NCI-H128 (cell line): ENCODE measurements at regions not wholly inside any gene's neighbourhood (a gene's known extent, or its start where the extent isn't known, plus 50 kb on each side); places are given as distances from the start of the nearest gene placed in this dataset.
A peak's percentile ranks its signal among the peaks of the same experiment; 100 is the strongest.

Experiments used
- DNase-seq: peaks from one replicate; lab custom pipeline; 2025; ENCODE audit not compliant: unreplicated experiment; lab: John Stamatoyannopoulos, UW

DNA sequence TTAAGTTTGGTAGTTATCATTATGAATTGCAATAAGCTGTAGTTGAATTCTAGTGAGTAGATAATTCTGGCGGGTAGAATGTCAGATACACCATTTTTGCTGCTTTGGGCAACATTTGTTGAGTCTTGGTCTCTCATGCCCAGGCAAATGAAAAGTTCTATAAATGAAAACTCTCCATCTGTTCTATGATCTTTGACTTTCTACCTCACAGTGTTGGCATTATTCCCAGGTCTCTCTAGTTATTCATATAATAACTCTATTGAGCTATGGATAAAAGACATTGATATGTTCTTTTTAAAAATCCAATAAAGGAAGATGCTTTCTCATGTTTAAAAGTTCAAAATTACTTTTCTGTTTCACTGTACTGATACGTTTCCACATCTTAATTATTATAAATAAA is 415.3 kb upstream of the SEMA3D start:
- no peak for DNase-seq

DNA sequence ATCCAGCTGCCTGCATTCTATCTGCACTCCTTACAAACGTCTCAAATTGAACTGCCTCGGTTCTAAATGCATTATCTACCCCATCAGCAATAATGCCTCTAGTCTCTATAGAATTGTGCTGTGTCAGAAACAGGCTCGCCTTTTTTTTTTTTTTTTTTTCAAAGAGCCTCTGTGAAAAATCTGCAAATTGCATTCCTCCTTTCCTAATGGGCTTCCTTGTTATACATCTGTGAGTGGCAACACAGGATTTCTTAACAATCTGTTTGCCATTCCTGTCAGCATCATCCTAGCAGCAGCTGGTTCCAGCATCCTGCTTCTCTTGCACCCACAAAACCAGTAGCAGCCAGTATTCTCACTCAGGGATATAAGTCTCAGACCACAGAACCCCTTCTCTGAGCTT is 413.5 kb upstream of the SEMA3D start:
- DNase-seq: no peak

DNA sequence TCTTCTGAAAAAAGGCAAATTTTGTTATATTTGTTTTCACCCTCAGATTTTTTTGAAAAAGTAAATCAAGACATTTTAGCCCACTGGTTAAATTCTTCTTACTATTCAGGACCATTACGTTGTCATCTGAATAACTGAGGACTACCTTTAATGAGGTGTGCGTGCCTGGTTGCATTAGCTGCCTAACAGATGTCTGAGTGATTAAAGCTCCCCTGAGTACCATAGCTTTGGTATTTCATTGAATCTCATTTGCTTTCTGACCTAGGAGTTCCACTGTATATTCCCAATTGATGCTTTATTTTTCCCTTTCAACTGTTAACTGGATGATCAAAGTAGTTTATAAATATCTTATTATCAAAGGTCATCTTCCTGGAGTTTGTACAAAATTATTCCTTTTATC is 410.0 kb upstream of the SEMA3D start:
- no peak for DNase-seq

DNA sequence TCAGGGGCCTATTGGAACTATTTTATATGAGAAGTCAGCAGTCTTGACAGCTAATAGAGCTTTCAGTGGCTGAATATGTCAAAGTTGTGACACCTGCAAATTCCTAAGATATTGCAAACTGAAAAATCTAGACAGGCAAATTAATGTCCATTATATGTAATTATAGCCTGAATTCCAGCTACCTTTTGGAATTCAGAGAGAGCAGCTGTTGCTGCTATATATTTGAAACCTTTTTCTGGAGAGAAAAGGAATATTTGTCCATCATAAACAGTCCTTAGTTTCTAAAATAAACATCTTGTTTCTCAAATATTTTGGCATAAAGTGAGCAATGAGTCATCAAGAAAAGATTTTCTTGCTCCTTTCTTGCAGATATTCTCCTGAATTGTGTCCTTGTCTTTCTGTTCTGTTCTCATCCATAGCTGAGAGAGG is 408.9 kb upstream of the SEMA3D start:
- DNase-seq: no peak

DNA sequence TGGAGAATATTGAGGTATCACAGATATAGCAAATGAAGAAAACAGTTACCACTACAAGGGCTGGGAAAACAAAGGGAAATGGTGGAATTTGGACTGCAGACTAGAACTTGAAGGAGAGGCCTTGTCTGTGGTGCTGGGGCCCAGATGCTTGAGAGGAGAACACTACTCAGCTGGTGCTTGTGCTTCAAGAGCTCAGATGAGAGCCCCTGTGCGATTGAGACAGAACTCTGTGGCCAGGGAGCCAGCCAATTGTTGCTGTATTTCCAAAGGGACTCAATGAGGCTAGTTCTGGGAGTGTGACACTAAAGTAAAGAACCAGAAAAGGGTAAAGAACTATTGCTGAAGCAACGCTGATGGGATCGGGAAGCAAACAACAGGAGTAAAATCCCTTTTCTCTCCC is 406.5 kb upstream of the SEMA3D start:
- no peak for DNase-seq

DNA sequence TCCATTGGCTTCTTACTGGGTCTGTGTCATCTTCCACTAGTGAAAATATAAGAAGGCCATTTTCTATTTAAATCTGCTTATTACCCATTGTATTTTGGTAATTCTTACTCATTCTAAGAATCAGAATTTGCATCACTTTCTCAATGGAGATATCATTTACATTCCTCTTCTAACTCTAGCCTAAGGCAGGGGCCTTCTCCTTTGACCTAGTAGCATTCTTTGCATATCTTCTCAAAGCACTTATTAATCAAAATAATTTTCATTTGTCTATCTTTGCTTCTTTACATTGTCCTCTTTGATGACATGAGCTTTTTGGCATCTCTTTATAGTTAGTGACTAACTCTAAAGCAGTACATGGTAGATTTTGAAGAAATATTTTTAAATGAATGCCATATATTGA is 400.9 kb upstream of the SEMA3D start:
- DNase-seq: no peak

DNA sequence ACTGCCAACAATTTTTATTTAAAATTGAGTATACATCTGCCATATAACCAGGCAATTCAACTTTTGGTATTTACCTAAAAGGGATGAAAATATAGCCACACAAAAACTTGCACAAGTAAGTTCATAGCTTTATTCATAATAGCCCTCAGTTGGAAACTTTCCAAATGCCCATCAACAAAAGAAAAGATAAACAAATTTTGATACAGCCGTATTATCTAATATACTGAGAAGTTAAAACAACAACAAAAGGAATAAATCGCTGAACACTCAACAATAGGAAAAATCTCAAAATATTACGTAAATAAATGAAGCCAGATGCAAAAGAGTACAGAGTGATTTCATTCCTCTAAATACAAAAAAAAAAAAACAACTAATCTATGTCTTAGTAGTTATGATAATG is 399.2 kb upstream of the SEMA3D start:
- DNase-seq: no peak

DNA sequence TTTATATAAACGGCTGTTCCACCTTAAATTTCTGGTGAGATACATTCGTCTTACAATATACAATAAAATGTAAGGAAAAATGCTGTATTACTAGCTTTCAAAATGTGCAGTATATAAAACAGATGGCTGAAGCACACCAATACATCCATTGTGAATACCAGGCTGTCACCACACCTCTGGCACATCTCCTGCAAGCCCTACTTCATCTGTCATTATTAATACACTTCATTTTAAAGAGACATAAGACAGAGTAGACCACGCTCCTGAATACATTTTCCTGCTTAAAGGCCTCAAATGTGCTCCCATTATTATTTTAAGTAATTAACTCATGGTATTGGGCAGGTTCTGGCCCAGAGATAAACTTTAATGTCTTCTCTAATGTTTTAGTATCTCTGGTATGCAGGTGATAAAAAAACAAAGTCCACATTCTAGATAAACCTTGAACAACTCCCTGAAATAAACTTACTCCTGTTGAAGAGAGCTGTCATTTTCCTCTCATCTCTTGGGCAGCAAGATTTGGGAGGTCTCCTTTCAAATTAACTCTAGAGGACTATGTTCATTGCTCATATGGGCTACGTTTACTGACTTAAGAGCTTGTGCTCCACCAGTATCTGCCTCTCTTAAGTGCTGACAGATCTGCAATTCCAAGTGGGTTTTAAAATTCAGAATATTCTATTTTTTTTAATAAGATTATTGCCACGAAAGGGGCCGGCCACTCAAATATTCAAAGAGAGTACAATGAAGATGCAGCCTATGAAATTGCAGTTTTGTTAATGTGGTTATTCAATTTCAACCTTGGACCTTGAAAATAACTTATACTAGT is 396.5 kb upstream of the SEMA3D start:
- DNase-seq: no peak

DNA sequence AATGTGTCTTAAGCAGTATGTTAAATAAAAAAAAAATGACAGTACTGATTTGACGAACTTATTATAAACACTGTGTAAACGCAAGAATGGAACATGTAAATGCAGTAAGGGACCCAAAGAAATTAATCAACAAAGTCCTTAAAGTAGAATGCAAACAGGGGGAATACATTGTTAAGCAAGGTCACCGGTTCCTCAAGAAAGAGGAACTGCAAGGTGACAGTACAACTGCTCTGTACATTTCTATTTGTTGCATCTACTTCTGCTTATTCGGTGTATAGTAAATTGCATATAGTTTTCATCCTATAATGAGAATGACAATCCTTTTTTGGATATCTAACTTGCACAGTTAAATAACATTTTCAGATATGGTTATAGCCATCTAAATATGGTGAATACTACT is 387.0 kb upstream of the SEMA3D start:
- DNase-seq: no peak

DNA sequence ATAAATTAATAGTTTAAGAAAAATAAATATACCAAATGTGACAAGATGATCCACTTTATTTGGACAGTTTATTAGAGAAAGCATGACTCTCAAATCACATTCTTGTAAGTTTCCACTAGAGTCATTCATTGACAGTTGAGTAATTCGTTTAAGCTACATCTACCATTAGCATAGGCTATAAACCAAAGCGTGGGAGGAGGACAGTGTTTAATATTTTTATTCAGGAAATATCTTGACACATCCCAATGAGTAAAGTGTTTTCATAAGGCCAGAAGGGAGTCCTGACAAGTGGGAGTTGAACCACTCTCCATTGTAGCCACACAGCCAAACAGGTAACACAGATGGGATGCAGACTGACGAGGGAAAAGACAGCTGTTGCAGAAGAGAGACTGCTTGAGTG is 386.5 kb upstream of the SEMA3D start:
- DNase-seq: no peak

DNA sequence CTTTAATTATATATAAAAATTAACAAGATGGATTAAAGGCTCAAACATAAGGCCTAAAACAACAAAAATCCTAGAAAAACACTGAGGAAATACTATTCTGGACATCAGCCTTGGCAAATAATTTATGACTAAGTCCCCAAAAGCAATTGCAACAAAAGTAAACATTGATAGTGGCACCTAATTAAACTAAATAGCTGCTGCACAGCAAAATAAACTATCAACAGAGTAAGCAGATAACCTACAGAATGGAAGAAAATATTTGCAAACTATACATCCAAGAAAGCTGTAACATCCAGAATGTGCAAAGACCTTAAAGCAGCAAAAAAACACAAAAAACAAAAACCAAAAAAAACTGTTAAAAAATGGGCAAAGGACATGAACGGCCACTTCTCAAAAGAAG is 384.0 kb upstream of the SEMA3D start:
- no peak for DNase-seq

DNA sequence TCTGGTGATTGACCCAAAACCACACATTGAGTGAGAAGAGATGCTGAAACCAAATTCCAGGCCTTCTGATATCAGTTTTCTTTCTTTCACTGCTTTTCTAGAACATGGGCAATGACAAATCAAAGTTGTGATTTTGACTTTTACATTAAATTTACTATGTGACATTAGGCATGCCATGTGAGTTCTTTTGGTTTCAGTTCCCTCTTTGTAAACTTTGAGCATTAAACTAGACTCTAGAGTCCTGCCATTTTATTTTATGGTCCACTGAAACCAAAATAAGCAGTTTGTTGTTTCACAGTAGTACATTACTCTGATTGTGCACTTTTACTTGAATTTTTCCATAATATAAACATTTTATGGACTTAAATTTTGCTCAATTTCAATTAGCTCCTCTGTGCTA is 381.1 kb upstream of the SEMA3D start:
- no peak for DNase-seq

DNA sequence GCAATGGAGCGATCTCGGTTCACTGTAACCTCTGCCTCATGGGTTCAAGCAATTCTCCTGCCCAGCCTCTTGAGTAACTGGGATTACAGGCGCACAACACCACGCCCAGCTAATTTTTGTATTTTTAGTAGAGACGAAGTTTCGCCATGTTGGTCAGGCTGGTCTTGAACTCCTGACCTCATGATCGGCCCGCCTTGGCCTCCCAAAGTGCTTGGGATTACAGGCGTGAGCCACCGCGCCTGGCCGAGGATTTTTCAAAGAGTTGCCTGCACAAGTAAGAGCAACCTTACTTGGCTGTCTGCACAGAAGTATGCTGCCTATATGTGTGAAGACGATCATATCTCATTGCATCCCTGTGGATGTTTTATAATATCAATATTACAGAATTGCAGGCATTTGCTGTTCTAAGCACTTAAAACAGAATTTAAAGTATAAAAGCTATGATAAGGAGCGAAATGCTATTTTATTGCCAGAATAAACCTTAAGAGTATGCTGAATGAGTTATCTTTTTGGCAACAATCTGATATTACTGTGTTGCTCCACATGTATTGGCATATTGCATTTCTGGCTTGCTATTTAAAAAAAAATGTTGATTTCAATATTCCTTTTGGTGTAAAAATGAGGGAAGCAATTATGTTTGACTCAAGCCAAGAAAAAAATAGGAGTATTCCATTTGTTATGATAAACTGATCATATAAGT is 379.4 kb upstream of the SEMA3D start:
- DNase-seq: no peak

DNA sequence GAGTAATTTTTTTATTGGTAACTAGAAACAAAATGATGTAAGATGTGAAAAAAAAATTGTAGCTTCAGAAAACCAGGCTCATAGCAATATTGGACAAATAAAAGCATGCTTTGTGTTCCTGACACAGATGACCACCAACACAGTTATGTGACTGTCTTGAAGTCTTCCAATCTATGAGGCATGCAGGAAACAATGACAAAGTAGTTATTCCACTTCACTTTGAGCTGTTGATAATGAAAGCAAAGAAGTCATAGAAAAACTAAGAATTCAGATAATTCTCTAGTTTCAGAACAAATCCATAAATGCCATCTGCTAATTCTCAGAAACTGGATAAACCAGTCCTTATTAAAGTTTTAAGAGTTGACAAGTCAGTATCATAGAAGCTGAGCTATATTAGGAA is 378.4 kb upstream of the SEMA3D start:
- DNase-seq: no peak

DNA sequence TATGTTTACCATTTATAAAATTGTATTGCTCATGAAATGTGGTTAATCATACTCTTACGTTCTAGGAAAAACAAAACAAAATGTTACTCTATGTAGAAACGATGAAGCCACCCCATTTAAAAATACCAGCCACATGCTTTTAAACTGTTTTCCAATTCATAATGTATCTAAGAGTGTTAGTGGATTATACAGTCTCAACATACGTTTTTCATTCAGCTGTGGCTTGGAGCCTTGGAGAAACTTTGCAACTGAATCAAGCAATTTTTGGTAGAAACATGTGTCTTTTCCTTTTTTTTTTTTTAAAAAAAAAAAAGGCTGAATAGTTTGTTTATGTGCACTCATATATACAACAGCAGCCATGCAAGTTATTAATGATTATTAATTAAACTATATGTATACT is 378.0 kb upstream of the SEMA3D start:
- DNase-seq: no peak

DNA sequence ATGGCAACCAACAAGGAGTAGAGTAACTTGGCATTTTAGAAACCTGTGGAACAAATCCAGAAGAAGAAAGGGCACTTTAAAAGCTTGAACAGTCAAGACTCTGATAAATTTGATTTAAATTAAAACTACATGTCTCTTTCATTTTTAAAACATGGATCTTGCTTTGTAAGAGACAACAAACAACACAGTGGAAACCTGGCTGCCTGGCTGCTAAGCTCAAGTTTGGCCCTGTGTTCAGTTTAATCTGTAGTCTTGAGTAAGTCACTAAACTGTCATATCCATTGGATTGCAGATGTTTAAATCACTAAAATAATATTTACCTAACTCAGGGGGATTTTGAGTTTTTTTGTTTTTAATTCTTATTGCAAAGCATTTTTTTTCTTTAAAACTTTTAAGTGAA is 374.9 kb upstream of the SEMA3D start:
- DNase-seq: no peak

DNA sequence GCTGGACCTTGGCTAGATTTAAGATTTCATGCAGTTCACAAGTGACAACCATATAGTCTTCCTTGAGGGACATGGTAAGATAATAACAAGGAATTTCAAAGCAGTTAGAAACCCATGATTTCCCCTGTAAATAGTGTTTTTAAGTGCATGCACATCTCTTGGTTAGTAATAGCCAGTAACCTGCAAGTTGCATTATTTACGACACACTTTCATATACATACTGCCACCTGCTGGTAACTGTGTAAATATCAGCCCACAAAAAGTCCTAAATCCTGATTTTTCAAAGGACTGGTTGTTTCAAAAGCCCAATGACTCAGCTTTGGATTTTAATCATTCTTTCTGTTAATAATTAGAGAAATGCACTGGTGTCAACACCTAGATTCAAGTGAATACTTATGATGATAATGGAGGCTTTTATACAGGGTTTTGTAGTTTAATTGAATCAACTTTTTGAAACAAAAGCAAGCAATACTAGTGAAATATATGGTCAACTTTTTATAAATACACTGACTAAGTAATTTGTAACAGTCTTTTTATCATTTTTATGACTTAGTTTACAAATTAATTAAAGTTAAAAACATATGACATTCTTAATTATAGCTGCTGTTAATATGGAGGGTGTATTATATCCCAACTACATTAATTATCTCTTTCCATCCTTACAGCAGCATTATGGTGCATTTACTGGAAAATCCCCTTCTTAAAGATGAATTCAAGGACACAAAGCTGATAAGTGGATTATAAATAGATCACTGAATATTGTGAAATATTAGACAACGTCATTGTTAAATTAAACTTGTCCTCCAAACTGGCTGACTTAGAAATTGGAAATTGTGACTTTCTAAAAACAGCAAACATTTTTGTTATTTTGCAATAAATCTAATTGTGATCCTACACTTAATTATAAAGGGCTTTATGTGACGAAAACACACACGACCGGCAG is 367.7 kb upstream of the SEMA3D start:
- peak; percentile 22 for DNase-seq

DNA sequence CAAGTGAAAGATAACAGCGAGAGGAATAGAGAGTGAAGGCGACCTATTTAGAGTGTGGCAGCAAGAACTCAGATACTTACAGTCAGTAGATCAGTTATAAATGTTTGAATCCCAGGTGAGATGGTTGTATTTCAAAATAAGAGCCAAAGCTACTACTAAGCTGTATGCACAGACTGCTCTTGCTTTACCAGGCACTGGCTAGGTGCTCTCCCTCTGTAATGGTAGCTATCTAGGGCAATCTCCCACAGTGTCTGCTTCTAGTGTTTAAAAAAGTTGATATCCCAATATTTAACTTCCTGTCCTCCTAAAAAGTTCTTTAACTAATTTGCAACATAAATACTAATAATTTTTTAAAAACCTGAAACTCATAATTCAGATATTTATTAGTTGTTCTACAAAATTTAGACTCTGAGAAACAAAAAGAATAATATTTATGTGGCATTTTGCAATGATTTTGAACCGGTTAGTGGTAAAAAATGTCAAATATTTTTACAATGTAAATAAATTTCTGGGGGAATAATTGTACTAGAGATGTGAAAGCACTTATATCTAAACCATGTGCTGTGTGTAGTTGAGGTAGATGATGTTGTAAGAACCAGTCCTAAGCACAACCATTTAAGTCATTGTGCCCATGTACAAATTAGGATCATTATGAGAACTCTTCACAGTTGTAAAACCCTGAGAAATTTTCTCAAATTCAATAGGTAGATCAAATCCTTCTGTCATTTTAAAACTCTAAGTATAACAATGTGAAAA is 349.3 kb upstream of the SEMA3D start:
- no peak for DNase-seq

DNA sequence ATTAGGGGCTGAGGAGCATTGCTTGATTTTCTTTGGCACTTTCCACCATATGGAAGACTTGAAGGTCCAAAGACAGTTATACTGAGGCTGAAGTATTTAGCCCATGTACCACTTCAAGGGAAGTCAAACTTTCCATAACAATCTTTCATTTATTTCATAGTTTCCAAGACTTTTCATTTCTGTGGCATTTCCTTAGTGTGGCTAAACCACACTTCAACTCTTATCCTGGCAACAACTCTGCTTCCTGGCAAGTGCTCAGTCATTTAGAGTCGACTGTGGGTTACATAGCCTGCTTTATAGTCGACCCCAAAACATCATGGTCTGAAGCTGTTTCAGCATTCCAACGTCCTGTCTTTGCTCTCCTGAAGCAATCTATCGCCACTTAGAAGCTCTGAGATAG is 343.0 kb upstream of the SEMA3D start:
- no peak for DNase-seq

DNA sequence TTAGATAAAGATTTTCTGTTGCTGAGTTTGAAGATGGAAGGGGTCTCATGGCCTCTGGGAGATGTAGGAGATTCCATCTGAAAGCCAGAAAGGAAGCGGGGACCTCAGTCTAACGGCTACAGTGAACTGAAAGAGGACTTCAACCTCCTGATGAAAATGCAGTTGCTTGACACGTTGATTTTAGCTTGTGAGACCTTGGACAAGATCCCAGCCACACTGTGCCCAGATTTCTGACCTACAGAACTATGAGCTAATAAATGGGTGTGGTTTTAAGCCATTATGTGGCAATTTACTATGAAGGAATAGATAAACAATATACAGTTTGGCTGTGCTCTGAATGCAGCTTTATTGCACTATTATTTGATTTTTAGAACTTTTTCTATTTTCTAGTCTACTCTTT is 342.3 kb upstream of the SEMA3D start:
- no peak for DNase-seq

DNA sequence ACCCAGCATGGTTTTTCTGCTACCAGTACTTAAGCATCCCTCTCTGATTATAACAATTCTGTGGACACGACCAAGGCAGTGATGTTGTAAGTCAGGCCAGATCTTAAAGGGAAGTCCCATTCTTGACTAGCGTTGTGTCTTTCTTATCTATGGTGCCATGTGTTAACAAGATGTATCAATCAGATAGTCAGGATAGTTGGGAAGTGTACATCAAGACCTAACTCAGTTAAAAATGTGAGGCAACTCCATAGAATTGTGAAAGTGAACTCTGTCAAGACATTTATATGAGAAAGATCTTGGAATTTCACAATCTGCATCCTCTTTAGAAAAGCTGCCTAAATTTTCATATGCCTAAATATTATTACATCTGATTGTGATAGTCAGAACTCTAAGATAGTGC is 341.7 kb upstream of the SEMA3D start:
- no peak for DNase-seq
